ENCODE measurements at regions not wholly inside any gene's neighbourhood (a gene's known extent, or its start where the extent isn't known, plus 50 kb on each side); places are given as distances from the start of the nearest gene placed in this dataset.

GRCh38 chr6:85063611-85064010 is 299.2 kb upstream of the TBX18 start:
- Histone ChIP-seq H4K5ac (ENCODE audit: insufficient read length, low read depth, low read length) (no peak overlapping the region), H4K20me1 (ENCODE audit: control insufficient read depth, insufficient read depth, insufficient read length) (no peaks in the 10 kb centered on the region), H3K4ac (ENCODE audit: low read depth, low read length) (no peak overlapping the region), H3K23ac (ENCODE audit: insufficient read length, low read depth, low read length) (no peak overlapping the region), H3K4me1 (ENCODE audit: insufficient read depth, low read length) (no peaks in the 10 kb centered on the region), H2BK5ac (ENCODE audit: insufficient read length, low read length) (no peak overlapping the region), H3K56ac (ENCODE audit: insufficient read length, low read depth, low read length) (no peak overlapping the region), H3K79me2 (ENCODE audit: insufficient read depth, low read length) (no peaks in the 10 kb centered on the region), H3K18ac (ENCODE audit: insufficient read length, low read depth, low read length) (no peak overlapping the region), H2AK5ac (ENCODE audit: insufficient read length, low read length) (no peak overlapping the region), H4K8ac (replicated peaks; ENCODE audit: insufficient read length, low read depth, low read length) (no peak overlapping the region), H2BK120ac (ENCODE audit: low read depth, low read length, poor library complexity, severe bottlenecking) (no peak overlapping the region), H3K9me3 (ENCODE audit: control insufficient read depth, low read depth, low read length) (no peaks in the 10 kb centered on the region), H3K27me3 (ENCODE audit: insufficient read depth, low read length) (no peaks in the 10 kb centered on the region), H3K9ac (ENCODE audit: extremely low read depth, insufficient read length, low read length) (no peak overlapping the region), H2BK15ac (ENCODE audit: low read depth, low read length) (no peak overlapping the region), H3K27ac (ENCODE audit: insufficient read length, low read depth, low read length) (no peak overlapping the region), H3T11ph (ENCODE audit: low read length) (no peak overlapping the region), H3K14ac (ENCODE audit: insufficient read depth, low read length) (no peak overlapping the region), H2AFZ (ENCODE audit: low read length) (no peak overlapping the region), H3K23me2 (ENCODE audit: insufficient read length, low read depth, low read length, poor library complexity, severe bottlenecking) (no peaks in the 10 kb centered on the region), H3K4me2 (ENCODE audit: insufficient read depth, insufficient read length, low read length) (no peak overlapping the region), H2BK20ac (ENCODE audit: low read depth, low read length, poor library complexity, severe bottlenecking) (no peak overlapping the region), H2BK12ac (ENCODE audit: insufficient read length, low read depth, low read length) (no peak overlapping the region), H3K79me1 (ENCODE audit: insufficient read depth, low read depth, low read length, poor library complexity, severe bottlenecking) (no peaks in the 10 kb centered on the region), H4K91ac (ENCODE audit: insufficient read length, low read depth, low read length) (no peak overlapping the region)
- H3K36me3 Mint-ChIP-seq (ENCODE audit: insufficient read depth in 1 of 3, low read depth in 3 of 3): no peaks in the 10 kb centered on the region
- H3K27ac Mint-ChIP-seq: no peak overlapping the region
- no peak for DNase-seq
- H3K4me3 Mint-ChIP-seq: no peak overlapping the region
- H3K9me3 Mint-ChIP-seq: no peaks in the 10 kb centered on the region
- H3K27me3 Mint-ChIP-seq (ENCODE audit: low read depth): no peaks in the 10 kb centered on the region
- WGBS (ENCODE audit: extremely low coverage, insufficient read length, low lambda C conversion rate): 100% methylated on average over 2 of the region's 4 CpGs
- TF ChIP-seq CTCF (conservative IDR thresholded peaks at IDR 0.05): no peak
- peaks cover 7% of the 10 kb centered on the region in 2 experiments for H3K4me1 Mint-ChIP-seq

All from H9 (cell line).